Stimulated activated memory B cell treated with anti-CD40 and anti-IgM and Interleukin-4, amounts not matched to agents 10 μg/mL and 1 μg/mL and 100 μg/mL, for 72 hours (primary cell): ENCODE measurements at regions not wholly inside any gene's neighbourhood (a gene's known extent, or its start where the extent isn't known, plus 50 kb on each side); places are given as distances from the start of the nearest gene placed in this dataset.

Source experiments
- ATAC-seq: fragments of 150-1000 bp; cut with Tn5 transposase; 2 replicates; pipeline ENCODE4 v1.10.0; 2021
- H3K27ac Mint-ChIP-seq: one replicate; pipeline ENCODE4 v1.8.0; 2022; ENCODE audit warnings: mild to moderate bottlenecking, mixed read lengths
- H3K27me3 Mint-ChIP-seq: one replicate; pipeline ENCODE4 v1.8.0; 2022; ENCODE audit warnings: mixed read lengths
- H3K36me3 Mint-ChIP-seq: one replicate; pipeline ENCODE4 v1.8.0; 2022; ENCODE audit warnings: mixed read lengths
- H3K4me1 Mint-ChIP-seq: one replicate; pipeline ENCODE4 v1.8.0; 2022; ENCODE audit warnings: mixed read lengths
- H3K4me3 Mint-ChIP-seq: one replicate; pipeline ENCODE4 v1.8.0; 2022; ENCODE audit warnings: mild to moderate bottlenecking, moderate library complexity, mixed read lengths
- H3K9me3 Mint-ChIP-seq: one replicate; pipeline ENCODE4 v1.8.0; 2022; ENCODE audit warnings: mixed read lengths

- H3K9me3 Mint-ChIP-seq = peaks cover 11% of the 10 kb centered on the region
These were observed 209.4 kb downstream of the ZEB2 start for GRCh38 chr2:144310484-144310883.

GRCh38 chr2:144307711-144308110 is 212.2 kb downstream of the ZEB2 start:
- H3K27me3 Mint-ChIP-seq = no peaks in the 10 kb centered on the region
- ATAC-seq = no peak
- H3K4me3 Mint-ChIP-seq = no peak overlapping the region

More at GRCh38 chr2:144310484-144310883, 209.4 kb downstream of the ZEB2 start:
- Mint-ChIP-seq H3K4me1 (peaks cover 26% of the 10 kb centered on the region), H3K27me3 (no peaks in the 10 kb centered on the region), H3K27ac (peak overlapping the region; percentile 18), H3K4me3 (peak overlapping the region; percentile 16), H3K36me3 (peaks cover 44% of the 10 kb centered on the region)
- ATAC-seq = no peak

GRCh38 chr2:144304202-144304601 is 215.7 kb downstream of the ZEB2 start:
- peaks cover 2% of the 10 kb centered on the region for H3K9me3 Mint-ChIP-seq
- peaks cover 13% of the 10 kb centered on the region for H3K36me3 Mint-ChIP-seq
- no peaks in the 10 kb centered on the region for H3K27me3 Mint-ChIP-seq
- peaks cover 18% of the 10 kb centered on the region for H3K4me1 Mint-ChIP-seq
- no peak overlapping the region for H3K27ac Mint-ChIP-seq
- ATAC-seq = no peak
- no peak overlapping the region for H3K4me3 Mint-ChIP-seq

More at GRCh38 chr2:144307711-144308110, 212.2 kb downstream of the ZEB2 start:
- H3K27ac Mint-ChIP-seq = no peak overlapping the region
- peaks cover 35% of the 10 kb centered on the region for H3K36me3 Mint-ChIP-seq
- H3K4me1 Mint-ChIP-seq = peaks cover 32% of the 10 kb centered on the region
- H3K9me3 Mint-ChIP-seq = peaks cover 10% of the 10 kb centered on the region

- no peak for ATAC-seq
- Mint-ChIP-seq H3K36me3 (peaks cover 24% of the 10 kb centered on the region), H3K27me3 (no peaks in the 10 kb centered on the region), H3K4me3 (no peak overlapping the region), H3K9me3 (peaks cover 2% of the 10 kb centered on the region), H3K27ac (no peak overlapping the region), H3K4me1 (peaks cover 7% of the 10 kb centered on the region)
These were observed 219.3 kb downstream of the ZEB2 start for GRCh38 chr2:144300632-144301031.

- Mint-ChIP-seq H3K27ac (no peak overlapping the region), H3K4me1 (peaks cover 38% of the 10 kb centered on the region), H3K36me3 (peaks cover 34% of the 10 kb centered on the region), H3K9me3 (no peaks in the 10 kb centered on the region), H3K4me3 (no peak overlapping the region), H3K27me3 (no peaks in the 10 kb centered on the region)
- no peak for ATAC-seq
These were observed 229.6 kb downstream of the ZEB2 start for GRCh38 chr2:144290276-144290675.

GRCh38 chr2:144288438-144288837 is 231.5 kb downstream of the ZEB2 start:
- Mint-ChIP-seq H3K9me3 (no peaks in the 10 kb centered on the region), H3K27ac (no peak overlapping the region), H3K27me3 (no peaks in the 10 kb centered on the region), H3K4me1 (peaks cover 34% of the 10 kb centered on the region), H3K4me3 (no peak overlapping the region), H3K36me3 (peaks cover 29% of the 10 kb centered on the region)
- ATAC-seq = no peak

- H3K4me3 Mint-ChIP-seq = no peak overlapping the region
- H3K36me3 Mint-ChIP-seq = peaks cover 9% of the 10 kb centered on the region
- H3K27ac Mint-ChIP-seq = no peak overlapping the region
- no peaks in the 10 kb centered on the region for H3K9me3 Mint-ChIP-seq
- ATAC-seq = no peak
- peaks cover 26% of the 10 kb centered on the region for H3K4me1 Mint-ChIP-seq
- H3K27me3 Mint-ChIP-seq = no peaks in the 10 kb centered on the region
These were observed 234.6 kb downstream of the ZEB2 start for GRCh38 chr2:144285324-144285723.

GRCh38 chr2:144281476-144281875 is 238.4 kb downstream of the ZEB2 start:
- ATAC-seq = no peak
- Mint-ChIP-seq H3K4me3 (no peak overlapping the region), H3K27ac (no peak overlapping the region), H3K36me3 (no peaks in the 10 kb centered on the region), H3K9me3 (no peaks in the 10 kb centered on the region), H3K27me3 (no peaks in the 10 kb centered on the region), H3K4me1 (peaks cover 38% of the 10 kb centered on the region)

- no peak overlapping the region for H3K4me3 Mint-ChIP-seq
- peaks cover 32% of the 10 kb centered on the region for H3K4me1 Mint-ChIP-seq
- no peak overlapping the region for H3K27ac Mint-ChIP-seq
- no peaks in the 10 kb centered on the region for H3K27me3 Mint-ChIP-seq
- H3K9me3 Mint-ChIP-seq = no peaks in the 10 kb centered on the region
- no peak for ATAC-seq
- no peaks in the 10 kb centered on the region for H3K36me3 Mint-ChIP-seq
These were observed 239.9 kb downstream of the ZEB2 start for GRCh38 chr2:144280009-144280408.

- no peak for ATAC-seq
- Mint-ChIP-seq H3K36me3 (no peaks in the 10 kb centered on the region), H3K27ac (peak overlapping the region; percentile 45), H3K4me1 (peaks cover 32% of the 10 kb centered on the region), H3K27me3 (no peaks in the 10 kb centered on the region), H3K9me3 (no peaks in the 10 kb centered on the region), H3K4me3 (no peak overlapping the region)
These were observed 240.8 kb downstream of the ZEB2 start for GRCh38 chr2:144279165-144279564.

GRCh38 chr2:144277622-144278354 is 242.1 kb downstream of the ZEB2 start:
- Mint-ChIP-seq H3K4me1 (peaks cover 28% of the 10 kb centered on the region), H3K4me3 (no peak overlapping the region), H3K27me3 (no peaks in the 10 kb centered on the region), H3K36me3 (no peaks in the 10 kb centered on the region), H3K27ac (no peak overlapping the region), H3K9me3 (no peaks in the 10 kb centered on the region)
- no peak for ATAC-seq

GRCh38 chr2:144275340-144275739 is 244.6 kb downstream of the ZEB2 start:
- H3K4me1 Mint-ChIP-seq = peaks cover 37% of the 10 kb centered on the region
- no peak overlapping the region for H3K27ac Mint-ChIP-seq
- H3K9me3 Mint-ChIP-seq = no peaks in the 10 kb centered on the region
- no peaks in the 10 kb centered on the region for H3K36me3 Mint-ChIP-seq
- H3K4me3 Mint-ChIP-seq = no peak overlapping the region
- H3K27me3 Mint-ChIP-seq = no peaks in the 10 kb centered on the region
- no peak for ATAC-seq

- peaks cover 29% of the 10 kb centered on the region for H3K4me1 Mint-ChIP-seq
- H3K9me3 Mint-ChIP-seq = no peaks in the 10 kb centered on the region
- no peak for ATAC-seq
- H3K4me3 Mint-ChIP-seq = no peak overlapping the region
- no peaks in the 10 kb centered on the region for H3K36me3 Mint-ChIP-seq
- no peak overlapping the region for H3K27ac Mint-ChIP-seq
- no peaks in the 10 kb centered on the region for H3K27me3 Mint-ChIP-seq
These were observed 245.8 kb downstream of the ZEB2 start for GRCh38 chr2:144274131-144274530.

- Mint-ChIP-seq H3K27ac (no peak overlapping the region), H3K4me3 (no peak overlapping the region), H3K4me1 (peaks cover 37% of the 10 kb centered on the region), H3K36me3 (peaks cover under 1% of the 10 kb centered on the region), H3K9me3 (no peaks in the 10 kb centered on the region), H3K27me3 (no peaks in the 10 kb centered on the region)
- ATAC-seq = no peak
These were observed 249.0 kb downstream of the ZEB2 start for GRCh38 chr2:144270951-144271350.

GRCh38 chr2:144268036-144268678 is 251.8 kb downstream of the ZEB2 start:
- peaks cover 53% of the 10 kb centered on the region for H3K4me1 Mint-ChIP-seq
- no peaks in the 10 kb centered on the region for H3K9me3 Mint-ChIP-seq
- no peak overlapping the region for H3K4me3 Mint-ChIP-seq
- H3K36me3 Mint-ChIP-seq = peaks cover 18% of the 10 kb centered on the region
- no peaks in the 10 kb centered on the region for H3K27me3 Mint-ChIP-seq
- H3K27ac Mint-ChIP-seq = peak overlapping the region; percentile 95
- ATAC-seq = no peak

- no peaks in the 10 kb centered on the region for H3K9me3 Mint-ChIP-seq
- peak overlapping the region; percentile 95 for H3K27ac Mint-ChIP-seq
- H3K4me3 Mint-ChIP-seq = peak overlapping the region; percentile 22
- ATAC-seq = peak; percentile 93
- H3K4me1 Mint-ChIP-seq = peaks cover 53% of the 10 kb centered on the region
- no peaks in the 10 kb centered on the region for H3K27me3 Mint-ChIP-seq
- H3K36me3 Mint-ChIP-seq = peaks cover 18% of the 10 kb centered on the region
These were observed 252.7 kb downstream of the ZEB2 start for GRCh38 chr2:144267239-144267638.
